ENCODE measurements at regions not wholly inside any gene's neighbourhood (a gene's known extent, or its start where the extent isn't known, plus 50 kb on each side); places are given as distances from the start of the nearest gene placed in this dataset.

GRCh38 chr14:43087666-43088065 is 1419.4 kb downstream of the FSCB start:
- TF ChIP-seq, protein P1, sequence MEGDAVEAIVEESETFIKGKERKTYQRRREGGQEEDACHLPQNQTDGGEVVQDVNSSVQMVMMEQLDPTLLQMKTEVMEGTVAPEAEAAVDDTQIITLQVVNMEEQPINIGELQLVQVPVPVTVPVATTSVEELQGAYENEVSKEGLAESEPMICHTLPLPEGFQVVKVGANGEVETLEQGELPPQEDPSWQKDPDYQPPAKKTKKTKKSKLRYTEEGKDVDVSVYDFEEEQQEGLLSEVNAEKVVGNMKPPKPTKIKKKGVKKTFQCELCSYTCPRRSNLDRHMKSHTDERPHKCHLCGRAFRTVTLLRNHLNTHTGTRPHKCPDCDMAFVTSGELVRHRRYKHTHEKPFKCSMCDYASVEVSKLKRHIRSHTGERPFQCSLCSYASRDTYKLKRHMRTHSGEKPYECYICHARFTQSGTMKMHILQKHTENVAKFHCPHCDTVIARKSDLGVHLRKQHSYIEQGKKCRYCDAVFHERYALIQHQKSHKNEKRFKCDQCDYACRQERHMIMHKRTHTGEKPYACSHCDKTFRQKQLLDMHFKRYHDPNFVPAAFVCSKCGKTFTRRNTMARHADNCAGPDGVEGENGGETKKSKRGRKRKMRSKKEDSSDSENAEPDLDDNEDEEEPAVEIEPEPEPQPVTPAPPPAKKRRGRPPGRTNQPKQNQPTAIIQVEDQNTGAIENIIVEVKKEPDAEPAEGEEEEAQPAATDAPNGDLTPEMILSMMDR (IDR thresholded peaks at IDR 0.05), result no peak
- TF ChIP-seq, protein P2, sequence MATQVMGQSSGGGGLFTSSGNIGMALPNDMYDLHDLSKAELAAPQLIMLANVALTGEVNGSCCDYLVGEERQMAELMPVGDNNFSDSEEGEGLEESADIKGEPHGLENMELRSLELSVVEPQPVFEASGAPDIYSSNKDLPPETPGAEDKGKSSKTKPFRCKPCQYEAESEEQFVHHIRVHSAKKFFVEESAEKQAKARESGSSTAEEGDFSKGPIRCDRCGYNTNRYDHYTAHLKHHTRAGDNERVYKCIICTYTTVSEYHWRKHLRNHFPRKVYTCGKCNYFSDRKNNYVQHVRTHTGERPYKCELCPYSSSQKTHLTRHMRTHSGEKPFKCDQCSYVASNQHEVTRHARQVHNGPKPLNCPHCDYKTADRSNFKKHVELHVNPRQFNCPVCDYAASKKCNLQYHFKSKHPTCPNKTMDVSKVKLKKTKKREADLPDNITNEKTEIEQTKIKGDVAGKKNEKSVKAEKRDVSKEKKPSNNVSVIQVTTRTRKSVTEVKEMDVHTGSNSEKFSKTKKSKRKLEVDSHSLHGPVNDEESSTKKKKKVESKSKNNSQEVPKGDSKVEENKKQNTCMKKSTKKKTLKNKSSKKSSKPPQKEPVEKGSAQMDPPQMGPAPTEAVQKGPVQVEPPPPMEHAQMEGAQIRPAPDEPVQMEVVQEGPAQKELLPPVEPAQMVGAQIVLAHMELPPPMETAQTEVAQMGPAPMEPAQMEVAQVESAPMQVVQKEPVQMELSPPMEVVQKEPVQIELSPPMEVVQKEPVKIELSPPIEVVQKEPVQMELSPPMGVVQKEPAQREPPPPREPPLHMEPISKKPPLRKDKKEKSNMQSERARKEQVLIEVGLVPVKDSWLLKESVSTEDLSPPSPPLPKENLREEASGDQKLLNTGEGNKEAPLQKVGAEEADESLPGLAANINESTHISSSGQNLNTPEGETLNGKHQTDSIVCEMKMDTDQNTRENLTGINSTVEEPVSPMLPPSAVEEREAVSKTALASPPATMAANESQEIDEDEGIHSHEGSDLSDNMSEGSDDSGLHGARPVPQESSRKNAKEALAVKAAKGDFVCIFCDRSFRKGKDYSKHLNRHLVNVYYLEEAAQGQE (IDR thresholded peaks at IDR 0.05; ENCODE audit: insufficient read depth in 1 of 2, low read depth in 2 of 2, low read length in 1 of 2), result no peak

Measured in Panc1 (cell line).